WTC11 (cell line): ENCODE measurements at regions not wholly inside any gene's neighbourhood (a gene's known extent, or its start where the extent isn't known, plus 50 kb on each side); places are given as distances from the start of the nearest gene placed in this dataset.

Experiments used
- CBFB ChIP-seq: sonication (generic); formaldehyde crosslinking; IDR thresholded peaks from 2 replicates; pipeline ENCODE4 v1.8.1; 2022; ENCODE audit warnings: mild to moderate bottlenecking, low read depth, missing genetic modification reagents
- FOXJ3 ChIP-seq: sonication (generic); formaldehyde crosslinking; IDR thresholded peaks from 2 replicates; pipeline ENCODE4 v1.9.0; 2021; ENCODE audit warnings: missing genetic modification reagents, mild to moderate bottlenecking, borderline replicate concordance
- IRF2 ChIP-seq: sonication (generic); formaldehyde crosslinking; IDR thresholded peaks from 2 replicates; pipeline ENCODE4 v1.8.0; 2022; ENCODE audit warnings: low read depth, missing genetic modification reagents, borderline replicate concordance
- NFE2L1 ChIP-seq: sonication (generic); formaldehyde crosslinking; IDR thresholded peaks from 2 replicates; pipeline ENCODE4 v1.8.1; 2023; ENCODE audit warnings: missing genetic modification reagents
- NR3C1 ChIP-seq: sonication (generic); formaldehyde crosslinking; conservative IDR thresholded peaks from 2 replicates; pipeline ENCODE4 v1.8.1; 2023; ENCODE audit warnings: low read depth, mild to moderate bottlenecking, missing genetic modification reagents
- SP1 ChIP-seq: sonication (generic); formaldehyde crosslinking; conservative IDR thresholded peaks from 2 replicates; pipeline ENCODE4 v1.8.1; 2022; ENCODE audit warnings: missing genetic modification reagents
- TP53 ChIP-seq: sonication (generic); formaldehyde crosslinking; IDR thresholded peaks from 2 replicates; pipeline ENCODE4 v1.8.1; 2023; ENCODE audit warnings: mild to moderate bottlenecking, missing genetic modification reagents
- ZNF138 ChIP-seq: sonication (generic); formaldehyde crosslinking; conservative IDR thresholded peaks from 2 replicates; pipeline ENCODE4 v1.8.1; 2022; ENCODE audit warnings: mild to moderate bottlenecking, moderate library complexity, missing genetic modification reagents
- ZNF396 ChIP-seq: fragments of 250-450 bp; sonication (Bioruptor Pico); IDR thresholded peaks from 2 replicates; pipeline ENCODE4 v1.8.0; 2021; ENCODE audit warnings: mild to moderate bottlenecking, moderate library complexity, borderline replicate concordance
- TF ChIP-seq, protein P1 (sequence below): fragments of 200-600 bp; IDR thresholded peaks from 2 replicates; pipeline ENCODE4 v1.8.0; 2022; ENCODE audit warnings: antibody characterized with exemption
- TF ChIP-seq, protein P2 (sequence below): sonication (generic); formaldehyde crosslinking; IDR thresholded peaks from 2 replicates; pipeline ENCODE4 v1.8.1; 2022; ENCODE audit warnings: missing genetic modification reagents, borderline replicate concordance
- TF ChIP-seq, protein P3 (sequence below): sonication (generic); formaldehyde crosslinking; IDR thresholded peaks from 2 replicates; pipeline ENCODE4 v1.8.0; 2022; ENCODE audit warnings: mild to moderate bottlenecking, missing genetic modification reagents
- TF ChIP-seq, protein P4 (sequence below): sonication (generic); formaldehyde crosslinking; IDR thresholded peaks from 2 replicates; pipeline ENCODE4 v1.8.0; 2022; ENCODE audit warnings: missing genetic modification reagents
- TF ChIP-seq, protein P5 (sequence below): sonication (generic); formaldehyde crosslinking; conservative IDR thresholded peaks from 2 replicates; pipeline ENCODE4 v1.8.1; 2023; ENCODE audit warnings: mild to moderate bottlenecking, low read depth, missing genetic modification reagents, moderate library complexity

DNA sequence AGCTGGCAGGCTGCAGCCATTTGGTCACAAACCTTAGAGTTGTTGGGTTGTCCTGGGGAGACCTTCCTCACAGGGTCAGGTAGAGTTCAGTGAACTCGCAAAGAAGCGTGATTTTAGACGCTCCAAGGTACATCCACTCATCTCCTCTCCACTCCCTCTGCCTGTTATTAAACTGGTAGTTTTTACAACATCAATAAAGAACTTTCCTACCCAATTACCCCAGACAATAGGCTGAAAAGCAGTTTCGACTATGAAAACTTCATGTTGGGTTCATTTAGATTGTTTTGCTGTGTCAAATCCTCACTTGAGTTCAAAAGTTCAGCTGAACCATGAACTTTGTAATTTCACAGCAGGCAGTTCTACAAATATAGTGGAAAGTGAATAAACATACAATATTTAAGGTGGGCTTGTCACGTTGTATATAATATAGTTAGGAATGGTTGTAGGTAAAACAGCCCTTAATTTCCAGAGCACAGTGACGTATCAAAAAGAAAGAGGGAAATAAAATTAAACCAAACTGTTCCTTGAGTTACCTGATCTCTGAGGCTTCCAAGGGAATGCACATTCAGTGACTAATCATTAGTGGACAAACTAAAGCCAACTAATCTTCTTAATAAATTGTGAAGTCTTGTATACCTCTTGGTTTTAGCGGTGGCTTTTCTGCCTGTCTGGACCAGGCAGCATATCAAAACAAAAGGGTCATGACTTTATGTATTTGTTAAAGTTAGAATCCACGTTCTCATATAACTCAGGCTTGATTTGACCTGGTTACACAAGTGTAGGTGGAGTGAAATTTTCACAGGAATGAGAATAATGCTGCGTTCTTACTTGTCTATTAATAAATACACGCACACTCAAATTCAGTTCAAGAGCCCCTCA, 100.5 kb downstream of the CYP26A1 start:
- TF ChIP-seq ZNF396 (CRISPR knock-in tag) (no peak), ZNF138 (CRISPR knock-in tag) (no peak), NR3C1 (no peak), SP1 (CRISPR knock-in tag) (no peak), NFE2L1 (CRISPR knock-in tag) (no peak), CBFB (no peak), TP53 (no peak), IRF2 (CRISPR knock-in tag) (no peak), FOXJ3 (CRISPR knock-in tag) (no peak)
- TF ChIP-seq, protein P1, sequence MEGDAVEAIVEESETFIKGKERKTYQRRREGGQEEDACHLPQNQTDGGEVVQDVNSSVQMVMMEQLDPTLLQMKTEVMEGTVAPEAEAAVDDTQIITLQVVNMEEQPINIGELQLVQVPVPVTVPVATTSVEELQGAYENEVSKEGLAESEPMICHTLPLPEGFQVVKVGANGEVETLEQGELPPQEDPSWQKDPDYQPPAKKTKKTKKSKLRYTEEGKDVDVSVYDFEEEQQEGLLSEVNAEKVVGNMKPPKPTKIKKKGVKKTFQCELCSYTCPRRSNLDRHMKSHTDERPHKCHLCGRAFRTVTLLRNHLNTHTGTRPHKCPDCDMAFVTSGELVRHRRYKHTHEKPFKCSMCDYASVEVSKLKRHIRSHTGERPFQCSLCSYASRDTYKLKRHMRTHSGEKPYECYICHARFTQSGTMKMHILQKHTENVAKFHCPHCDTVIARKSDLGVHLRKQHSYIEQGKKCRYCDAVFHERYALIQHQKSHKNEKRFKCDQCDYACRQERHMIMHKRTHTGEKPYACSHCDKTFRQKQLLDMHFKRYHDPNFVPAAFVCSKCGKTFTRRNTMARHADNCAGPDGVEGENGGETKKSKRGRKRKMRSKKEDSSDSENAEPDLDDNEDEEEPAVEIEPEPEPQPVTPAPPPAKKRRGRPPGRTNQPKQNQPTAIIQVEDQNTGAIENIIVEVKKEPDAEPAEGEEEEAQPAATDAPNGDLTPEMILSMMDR: no peak
- TF ChIP-seq, protein P2, sequence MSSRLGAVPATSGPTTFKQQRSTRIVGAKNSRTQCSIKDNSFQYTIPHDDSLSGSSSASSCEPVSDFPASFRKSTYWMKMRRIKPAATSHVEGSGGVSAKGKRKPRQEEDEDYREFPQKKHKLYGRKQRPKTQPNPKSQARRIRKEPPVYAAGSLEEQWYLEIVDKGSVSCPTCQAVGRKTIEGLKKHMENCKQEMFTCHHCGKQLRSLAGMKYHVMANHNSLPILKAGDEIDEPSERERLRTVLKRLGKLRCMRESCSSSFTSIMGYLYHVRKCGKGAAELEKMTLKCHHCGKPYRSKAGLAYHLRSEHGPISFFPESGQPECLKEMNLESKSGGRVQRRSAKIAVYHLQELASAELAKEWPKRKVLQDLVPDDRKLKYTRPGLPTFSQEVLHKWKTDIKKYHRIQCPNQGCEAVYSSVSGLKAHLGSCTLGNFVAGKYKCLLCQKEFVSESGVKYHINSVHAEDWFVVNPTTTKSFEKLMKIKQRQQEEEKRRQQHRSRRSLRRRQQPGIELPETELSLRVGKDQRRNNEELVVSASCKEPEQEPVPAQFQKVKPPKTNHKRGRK (CRISPR knock-in tag): no peak
- TF ChIP-seq, protein P3, sequence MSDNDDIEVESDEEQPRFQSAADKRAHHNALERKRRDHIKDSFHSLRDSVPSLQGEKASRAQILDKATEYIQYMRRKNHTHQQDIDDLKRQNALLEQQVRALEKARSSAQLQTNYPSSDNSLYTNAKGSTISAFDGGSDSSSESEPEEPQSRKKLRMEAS: no peak
- TF ChIP-seq, protein P4, sequence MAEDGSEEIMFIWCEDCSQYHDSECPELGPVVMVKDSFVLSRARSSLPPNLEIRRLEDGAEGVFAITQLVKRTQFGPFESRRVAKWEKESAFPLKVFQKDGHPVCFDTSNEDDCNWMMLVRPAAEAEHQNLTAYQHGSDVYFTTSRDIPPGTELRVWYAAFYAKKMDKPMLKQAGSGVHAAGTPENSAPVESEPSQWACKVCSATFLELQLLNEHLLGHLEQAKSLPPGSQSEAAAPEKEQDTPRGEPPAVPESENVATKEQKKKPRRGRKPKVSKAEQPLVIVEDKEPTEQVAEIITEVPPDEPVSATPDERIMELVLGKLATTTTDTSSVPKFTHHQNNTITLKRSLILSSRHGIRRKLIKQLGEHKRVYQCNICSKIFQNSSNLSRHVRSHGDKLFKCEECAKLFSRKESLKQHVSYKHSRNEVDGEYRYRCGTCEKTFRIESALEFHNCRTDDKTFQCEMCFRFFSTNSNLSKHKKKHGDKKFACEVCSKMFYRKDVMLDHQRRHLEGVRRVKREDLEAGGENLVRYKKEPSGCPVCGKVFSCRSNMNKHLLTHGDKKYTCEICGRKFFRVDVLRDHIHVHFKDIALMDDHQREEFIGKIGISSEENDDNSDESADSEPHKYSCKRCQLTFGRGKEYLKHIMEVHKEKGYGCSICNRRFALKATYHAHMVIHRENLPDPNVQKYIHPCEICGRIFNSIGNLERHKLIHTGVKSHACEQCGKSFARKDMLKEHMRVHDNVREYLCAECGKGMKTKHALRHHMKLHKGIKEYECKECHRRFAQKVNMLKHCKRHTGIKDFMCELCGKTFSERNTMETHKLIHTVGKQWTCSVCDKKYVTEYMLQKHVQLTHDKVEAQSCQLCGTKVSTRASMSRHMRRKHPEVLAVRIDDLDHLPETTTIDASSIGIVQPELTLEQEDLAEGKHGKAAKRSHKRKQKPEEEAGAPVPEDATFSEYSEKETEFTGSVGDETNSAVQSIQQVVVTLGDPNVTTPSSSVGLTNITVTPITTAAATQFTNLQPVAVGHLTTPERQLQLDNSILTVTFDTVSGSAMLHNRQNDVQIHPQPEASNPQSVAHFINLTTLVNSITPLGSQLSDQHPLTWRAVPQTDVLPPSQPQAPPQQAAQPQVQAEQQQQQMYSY: no peak
- TF ChIP-seq, protein P5, sequence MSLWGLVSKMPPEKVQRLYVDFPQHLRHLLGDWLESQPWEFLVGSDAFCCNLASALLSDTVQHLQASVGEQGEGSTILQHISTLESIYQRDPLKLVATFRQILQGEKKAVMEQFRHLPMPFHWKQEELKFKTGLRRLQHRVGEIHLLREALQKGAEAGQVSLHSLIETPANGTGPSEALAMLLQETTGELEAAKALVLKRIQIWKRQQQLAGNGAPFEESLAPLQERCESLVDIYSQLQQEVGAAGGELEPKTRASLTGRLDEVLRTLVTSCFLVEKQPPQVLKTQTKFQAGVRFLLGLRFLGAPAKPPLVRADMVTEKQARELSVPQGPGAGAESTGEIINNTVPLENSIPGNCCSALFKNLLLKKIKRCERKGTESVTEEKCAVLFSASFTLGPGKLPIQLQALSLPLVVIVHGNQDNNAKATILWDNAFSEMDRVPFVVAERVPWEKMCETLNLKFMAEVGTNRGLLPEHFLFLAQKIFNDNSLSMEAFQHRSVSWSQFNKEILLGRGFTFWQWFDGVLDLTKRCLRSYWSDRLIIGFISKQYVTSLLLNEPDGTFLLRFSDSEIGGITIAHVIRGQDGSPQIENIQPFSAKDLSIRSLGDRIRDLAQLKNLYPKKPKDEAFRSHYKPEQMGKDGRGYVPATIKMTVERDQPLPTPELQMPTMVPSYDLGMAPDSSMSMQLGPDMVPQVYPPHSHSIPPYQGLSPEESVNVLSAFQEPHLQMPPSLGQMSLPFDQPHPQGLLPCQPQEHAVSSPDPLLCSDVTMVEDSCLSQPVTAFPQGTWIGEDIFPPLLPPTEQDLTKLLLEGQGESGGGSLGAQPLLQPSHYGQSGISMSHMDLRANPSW: no peak
